ENCODE measurements at regions not wholly inside any gene's neighbourhood (a gene's known extent, or its start where the extent isn't known, plus 50 kb on each side); places are given as distances from the start of the nearest gene placed in this dataset.

DNA sequence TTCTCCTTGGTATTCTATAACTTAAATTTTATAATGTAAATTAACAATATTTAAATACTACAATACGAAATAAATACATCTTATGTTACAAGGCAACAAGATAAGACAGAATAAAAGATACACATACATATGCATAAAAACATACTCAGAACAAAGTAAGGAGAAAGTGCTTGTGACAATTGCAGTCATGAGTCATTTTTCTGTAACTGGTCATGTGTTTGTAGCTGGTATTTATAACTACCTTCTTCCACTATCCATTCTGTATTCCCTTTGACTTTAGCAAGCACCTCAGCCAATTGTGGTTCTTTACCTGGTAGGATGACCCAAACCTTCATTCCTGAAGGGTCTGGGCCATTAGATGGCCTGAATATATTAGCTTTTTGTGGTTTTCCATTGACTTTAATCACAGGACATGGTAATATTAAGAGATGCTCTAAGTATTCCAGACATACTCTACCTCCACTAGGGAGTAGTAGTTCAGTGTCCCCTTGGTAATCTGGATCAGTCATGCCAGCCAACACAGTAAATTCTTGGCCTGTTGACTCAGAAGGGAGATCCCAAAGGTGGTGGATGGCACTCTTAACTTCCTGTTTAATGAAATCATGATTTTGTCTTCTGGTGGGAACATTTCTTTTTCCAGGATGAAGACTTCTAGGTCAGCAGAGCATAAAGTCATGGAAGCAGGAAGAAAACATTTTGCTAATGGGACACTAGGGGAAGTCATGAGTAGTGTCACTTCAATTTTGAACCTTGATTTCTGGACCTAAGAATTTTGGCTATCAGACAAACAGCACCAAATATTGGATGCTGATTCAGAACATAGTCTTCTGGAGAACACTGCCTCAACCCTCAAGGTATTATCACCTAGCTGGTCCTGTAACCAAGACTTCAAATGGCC is 733.7 kb upstream of the IGFBP3 start:
- no peak for DNase-seq

DNA sequence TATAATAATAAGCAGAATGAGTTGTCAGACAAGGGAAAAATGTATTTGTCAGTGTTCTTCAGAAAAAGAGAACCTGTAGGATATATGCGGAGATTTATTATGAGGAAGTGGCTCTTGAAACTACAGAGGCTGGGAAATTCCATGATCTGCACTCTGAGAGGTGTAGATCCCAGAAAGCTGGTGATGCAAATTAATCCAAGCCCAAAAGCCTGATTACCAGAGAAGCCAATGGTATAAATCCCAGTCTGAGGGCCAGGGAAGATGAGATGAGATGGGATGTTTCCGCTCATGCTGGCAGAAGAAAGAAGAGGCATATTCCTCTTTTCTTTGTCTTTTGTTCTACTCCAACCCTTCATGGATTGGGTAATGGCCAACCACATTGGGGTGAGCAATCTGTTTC is 732.8 kb upstream of the IGFBP3 start:
- no peak for DNase-seq

DNA sequence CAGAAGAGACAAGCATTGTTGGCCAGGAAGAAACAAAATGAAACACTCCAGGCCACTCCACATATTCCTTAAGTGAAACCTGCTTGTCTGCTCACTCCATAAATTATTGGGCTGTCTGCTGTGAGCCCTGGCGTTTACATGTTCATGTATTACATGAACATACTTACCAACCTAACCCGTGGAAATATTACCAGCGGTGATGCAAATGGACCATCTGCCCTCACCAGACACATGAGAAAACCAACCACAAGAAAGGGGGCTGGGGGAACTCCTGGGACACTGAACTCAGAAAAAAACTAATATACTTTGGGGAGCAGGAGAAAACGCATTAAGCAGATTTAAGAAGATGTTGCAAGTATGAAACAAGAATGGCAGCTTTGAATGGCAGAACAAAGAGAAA is 731.2 kb upstream of the IGFBP3 start:
- DNase-seq = no peak

DNA sequence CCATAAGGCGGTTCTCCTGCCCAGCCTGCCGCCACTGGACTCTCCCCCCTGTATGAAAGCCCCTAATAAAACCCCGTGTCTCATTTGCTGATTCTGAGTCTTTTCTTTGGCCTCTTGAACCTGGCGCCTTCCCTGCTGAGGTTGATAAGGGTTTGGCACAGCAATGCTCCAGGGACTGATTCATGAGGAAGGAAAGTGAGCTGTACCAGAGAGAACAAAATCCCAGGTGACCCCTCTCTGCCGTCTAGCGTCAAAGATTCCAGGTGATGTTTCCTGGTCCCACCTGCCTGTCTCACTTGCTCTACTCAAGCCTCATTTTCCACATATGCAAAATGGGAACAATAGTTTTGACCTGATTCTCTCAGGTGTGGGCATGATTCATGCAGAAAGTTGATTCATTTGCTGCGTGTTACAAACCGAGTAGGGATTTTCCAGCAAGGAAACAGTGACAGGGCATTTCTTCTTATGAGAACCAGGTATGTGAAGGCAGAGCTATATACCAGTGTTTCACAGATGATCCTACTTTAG is 730.6 kb upstream of the IGFBP3 start:
- DNase-seq = no peak

DNA sequence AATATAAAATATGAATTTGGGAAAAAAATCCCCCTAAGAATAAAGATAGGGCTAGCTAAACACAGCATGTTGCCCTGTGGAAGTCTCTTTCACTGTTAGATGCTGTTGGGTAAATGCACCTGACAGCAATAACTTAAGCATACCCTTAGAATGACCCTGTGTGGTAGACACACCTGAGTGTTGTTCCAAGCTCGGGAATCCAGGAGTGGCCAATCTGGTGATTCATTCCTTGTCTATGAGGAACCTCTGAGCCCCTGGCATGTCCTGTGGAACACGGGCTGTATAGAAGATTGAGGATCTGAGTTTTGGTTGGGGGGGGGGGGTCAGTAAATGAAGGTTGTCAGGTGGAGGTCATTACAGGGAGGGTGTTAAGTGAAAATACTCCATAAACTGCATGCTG is 730.0 kb upstream of the IGFBP3 start:
- no peak for DNase-seq

DNA sequence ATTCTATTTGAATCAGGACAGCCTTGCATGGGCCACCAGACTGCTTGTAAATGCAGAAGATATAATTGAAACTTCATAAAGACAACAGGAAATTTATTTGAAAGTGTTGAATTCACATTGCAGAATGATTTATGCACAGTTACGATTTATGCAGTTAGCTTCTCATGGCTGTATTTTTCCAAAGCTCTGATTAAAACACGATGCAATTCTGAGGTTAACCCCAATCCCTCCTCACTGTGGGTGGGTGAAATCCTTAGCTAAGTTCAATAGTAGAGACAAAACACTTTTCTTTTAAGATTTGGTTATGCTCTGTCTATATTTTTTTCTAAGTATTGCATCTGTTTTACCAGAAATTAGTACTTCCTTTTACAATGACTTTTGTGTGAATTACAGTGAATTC is 728.8 kb upstream of the IGFBP3 start:
- DNase-seq = no peak

DNA sequence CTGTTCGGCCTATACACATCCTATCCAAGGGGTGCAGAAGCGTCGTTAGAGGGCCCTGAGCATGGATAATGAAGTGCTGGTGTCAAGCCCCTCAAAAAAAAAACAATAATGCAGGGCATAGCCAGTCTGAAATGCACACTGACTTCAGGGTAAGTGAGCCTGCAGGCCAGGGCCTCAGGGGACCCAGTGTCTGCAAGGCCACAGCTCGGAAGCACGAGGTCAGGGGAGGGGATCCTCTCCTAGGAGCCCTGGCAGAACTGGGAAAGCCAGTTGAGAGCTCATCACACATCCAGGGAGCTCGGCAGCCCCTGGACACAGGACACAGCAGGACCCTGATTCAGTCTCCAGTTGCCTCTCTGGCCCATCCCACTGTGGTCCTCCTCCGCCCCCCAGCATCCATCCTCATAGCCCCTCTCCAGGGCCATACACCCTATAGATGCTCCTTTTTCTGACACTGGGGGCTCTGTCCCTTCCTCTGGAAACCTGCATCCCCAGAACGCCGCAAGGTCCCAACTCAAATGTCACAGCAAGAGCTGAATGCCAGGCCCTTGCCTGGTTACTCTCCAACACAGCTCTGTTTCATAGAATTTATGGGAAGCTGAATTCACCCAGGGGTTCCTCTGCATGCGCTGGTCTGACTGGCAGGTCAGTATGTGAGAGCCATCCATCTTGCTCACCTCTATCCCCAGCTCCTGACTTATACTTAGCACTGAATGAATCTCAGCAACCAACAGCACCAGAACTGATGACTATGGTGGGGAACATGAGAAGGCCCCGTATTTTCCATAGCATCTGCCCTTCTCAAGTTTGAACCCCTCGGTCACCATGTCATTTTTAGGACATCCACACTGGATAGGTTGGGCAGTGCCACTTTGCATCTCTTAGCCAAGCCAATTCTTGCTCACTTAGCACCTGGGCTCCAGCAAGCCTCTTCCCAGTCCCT is 717.0 kb upstream of the IGFBP3 start:
- DNase-seq = no peak

DNA sequence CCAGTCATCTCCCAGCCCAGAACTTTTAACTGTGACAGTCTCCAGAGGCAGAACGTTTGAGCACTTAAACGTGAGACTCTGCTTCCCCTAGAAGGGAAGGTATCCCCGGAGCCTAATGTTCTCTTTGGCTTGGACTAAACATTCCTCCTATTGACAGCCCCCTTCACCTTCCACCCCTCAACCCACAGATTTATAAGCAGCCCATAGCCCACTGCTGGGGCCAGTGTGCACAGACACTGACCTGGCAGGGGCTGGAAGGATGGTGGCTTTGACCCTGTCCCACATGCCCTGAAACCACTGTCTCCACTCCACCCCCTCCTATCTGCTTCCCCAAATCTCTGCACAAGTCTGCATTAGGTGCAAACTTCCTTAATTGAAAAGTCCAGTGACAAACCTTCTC is 715.0 kb upstream of the IGFBP3 start:
- no peak for DNase-seq

DNA sequence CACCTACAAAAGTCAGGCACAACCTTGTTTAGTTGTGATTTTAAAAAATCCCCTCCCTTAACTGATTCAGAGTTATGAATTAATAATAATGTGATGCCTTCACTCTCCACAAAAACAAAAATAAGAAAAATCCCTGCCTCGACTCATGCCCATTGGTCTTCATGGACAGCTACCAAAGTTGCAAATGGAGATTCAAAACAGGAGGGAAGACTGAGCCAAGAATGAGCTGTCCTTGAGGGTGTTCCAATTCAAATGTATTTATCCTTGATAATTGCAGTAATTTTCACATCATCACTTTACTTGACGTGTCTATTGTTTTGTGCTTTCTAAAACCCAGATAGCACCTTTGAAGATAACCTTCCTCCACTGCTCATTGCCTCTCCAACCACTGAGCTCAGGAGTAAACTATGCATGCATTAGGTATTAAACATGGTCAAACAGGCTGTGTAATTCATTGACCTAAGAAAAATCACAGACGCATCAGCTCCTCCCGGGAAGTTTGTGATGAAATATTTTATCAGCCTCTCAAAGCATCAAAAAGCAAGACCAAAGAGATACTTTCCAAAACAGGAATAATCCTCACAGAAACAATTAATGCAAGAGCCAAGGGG is 712.7 kb upstream of the IGFBP3 start:
- no peak for DNase-seq

DNA sequence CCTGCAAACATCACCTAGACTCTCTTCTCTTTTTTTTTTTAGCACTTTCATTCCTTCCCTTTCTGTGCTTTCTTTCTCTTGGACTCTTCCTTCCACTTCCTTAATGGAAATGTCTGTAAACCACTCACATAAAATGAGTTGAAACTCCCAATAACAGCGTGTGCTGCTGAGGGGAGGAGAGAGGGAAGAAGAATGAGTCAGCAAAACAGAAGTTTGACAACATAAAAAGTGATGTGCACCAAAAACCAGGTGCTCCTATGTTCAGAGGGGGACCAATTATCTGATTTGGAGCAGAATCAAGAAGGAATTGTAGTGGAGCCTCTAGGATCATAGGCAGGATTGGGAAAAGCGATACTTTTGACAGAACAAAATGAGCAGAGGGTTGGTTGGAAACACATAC is 712.1 kb upstream of the IGFBP3 start:
- no peak for DNase-seq

DNA sequence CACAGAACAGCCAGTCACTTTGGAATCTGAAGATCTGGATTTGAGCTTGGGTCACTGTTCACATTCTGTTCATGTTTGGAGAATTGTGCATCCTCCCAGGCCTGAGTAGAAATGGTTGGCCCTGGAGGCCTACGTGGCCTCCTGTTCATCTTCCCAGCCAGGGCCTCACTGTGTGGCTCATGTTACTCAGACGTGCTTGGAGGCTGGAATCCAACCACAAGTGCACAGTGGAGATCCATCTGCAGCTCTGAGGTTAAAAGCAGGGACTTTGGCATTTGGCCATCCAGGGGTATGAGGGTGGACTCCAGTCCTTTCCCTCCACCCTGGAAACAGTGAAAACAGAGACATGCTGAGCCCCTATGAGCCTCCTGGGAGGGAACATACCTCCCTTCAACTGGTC is 709.0 kb upstream of the IGFBP3 start:
- DNase-seq = no peak

DNA sequence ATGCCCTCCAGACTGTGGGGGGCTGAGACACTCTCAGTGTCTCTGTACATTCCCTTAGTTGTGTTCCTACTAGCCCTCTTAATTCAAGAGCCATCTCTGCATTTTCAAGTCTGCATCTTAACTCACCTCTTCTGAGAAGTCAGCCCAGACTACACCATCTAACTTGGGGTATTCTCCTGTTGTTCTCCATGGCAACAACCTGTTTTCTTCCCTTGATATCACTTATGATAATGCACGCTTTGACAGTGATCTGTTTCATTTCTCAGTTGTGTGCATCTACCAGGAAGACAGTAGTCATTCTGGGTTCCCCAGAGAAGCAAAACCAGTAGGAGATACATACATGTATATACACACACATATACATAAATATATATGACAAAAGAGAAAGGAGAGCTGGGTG is 707.3 kb upstream of the IGFBP3 start:
- no peak for DNase-seq

DNA sequence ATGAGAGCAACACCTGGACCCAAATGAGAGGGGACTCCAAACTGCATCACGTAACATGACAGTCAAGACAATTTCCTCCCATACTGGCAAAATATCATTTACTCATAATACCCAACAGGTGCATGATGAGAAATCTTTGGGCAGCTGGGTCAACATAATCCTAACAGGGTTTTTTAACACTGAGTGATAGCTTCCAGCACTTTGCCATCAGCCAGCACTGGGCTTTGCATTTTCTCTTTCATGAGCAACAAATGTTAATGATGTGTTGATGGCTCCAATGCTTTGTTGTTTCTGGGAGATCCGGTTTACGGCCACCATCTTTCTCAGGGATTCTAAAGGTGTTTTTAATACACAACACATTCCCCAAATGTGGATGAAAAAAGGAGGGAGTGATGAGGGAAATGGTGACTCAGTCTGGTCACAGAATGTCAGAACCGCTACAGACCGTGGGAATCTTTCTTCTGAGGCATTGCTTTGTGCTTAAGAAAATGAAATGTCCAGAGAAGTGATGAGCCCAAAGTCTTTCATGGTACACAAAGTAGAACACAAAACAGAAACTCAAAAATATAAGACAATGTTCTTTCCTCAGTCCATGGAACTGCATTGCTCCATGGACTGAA is 705.7 kb upstream of the IGFBP3 start:
- DNase-seq = peak; percentile 12

DNA sequence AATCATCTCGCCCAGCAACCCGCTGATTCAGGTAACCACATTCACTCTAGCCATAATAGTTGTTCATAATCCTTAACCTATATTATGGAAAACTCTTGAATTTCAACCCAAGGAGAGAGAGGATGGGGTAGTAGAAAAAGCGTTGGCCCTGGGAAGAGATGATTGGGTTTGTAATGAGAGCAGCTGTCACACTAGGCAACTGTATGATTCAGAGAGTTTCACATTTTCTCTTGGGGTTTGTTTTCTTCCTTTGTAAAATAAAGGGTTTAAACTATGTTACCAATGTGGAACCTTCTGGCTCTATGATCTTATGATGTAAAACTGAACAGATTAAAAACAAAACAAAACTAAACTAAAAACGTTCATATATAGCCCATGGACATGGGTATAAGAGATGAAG is 705.2 kb upstream of the IGFBP3 start:
- DNase-seq = no peak

DNA sequence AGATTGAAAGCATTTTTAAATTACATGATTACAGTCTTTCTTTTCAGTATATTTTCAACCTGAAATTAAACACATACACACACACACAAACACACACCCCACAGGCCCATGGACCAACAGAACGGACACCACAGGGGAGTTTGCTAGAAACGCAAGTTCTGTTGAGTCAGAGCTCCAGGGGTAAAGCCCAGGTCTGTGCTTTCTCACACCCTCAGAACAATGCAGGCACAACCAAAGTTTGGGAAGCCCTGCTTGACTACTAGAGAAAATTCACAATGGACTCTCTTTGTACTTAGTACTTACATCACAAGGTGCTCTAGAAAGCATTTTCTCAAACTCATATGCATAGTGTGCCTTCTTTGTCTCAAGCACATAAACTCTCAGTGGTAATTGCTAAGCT is 704.0 kb upstream of the IGFBP3 start:
- no peak for DNase-seq

DNA sequence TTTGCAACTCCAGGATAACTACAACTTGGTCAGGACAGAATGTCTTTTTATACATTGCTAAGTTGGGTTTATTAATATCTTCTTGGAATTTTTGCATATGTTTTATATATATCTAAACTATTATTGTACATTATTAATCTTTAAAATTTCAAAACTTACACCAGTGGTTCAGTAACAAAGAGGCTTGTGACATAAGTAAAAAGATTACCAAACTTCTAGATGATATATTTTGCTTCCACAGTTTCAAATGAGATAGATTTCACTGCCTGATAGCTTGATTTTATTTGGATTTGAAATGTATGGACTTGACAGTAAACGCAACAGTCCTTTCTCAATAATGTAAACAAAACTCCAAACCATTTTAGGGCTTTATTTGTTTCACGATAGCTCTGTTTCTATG is 701.2 kb upstream of the IGFBP3 start:
- no peak for DNase-seq

DNA sequence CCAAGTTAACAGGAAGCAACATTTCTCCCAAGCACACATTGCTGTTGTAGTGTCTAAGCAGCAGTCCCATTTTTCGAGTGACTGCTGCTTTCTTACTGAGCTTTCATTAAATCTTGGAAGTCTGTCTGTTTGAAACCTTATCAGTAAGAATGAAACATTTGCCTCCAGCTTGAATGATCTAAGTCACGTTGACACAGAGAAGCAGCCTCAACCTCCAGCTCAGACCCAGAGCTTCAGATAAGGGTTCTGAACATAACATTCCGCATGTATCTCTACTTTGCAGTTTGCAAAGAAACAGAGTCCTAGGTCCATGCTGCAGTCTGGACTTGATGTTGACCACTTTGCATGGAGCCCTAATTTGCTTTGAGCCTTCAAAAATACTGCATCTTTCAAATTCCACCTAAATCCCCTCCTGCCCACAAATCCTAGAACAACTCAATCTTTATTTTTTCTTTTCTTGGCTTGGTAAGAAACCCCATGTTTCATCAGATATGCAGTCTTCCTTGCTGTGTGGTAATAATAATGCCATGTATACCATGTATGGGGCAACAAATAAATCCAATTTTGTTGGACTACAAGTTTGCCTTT is 698.7 kb upstream of the IGFBP3 start:
- DNase-seq = no peak

DNA sequence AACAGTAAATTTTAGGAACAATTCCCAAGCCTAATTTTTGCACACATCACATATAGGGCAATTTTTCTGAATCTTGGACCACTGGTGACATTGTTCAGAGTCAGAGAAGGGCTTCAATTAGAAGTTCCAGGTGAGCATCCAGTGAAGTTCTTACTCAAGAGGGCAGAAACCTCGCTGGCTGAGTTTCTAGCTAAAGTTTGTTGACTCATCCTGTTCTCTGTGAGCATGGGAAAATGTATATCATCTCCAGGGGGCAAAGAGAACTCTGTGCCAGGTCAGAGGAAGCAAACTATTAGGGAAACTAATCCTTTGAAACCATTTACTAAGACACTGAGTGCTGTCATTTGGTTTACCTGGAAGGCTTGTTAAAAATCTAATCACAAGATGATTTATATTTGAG is 695.6 kb upstream of the IGFBP3 start:
- no peak for DNase-seq

DNA sequence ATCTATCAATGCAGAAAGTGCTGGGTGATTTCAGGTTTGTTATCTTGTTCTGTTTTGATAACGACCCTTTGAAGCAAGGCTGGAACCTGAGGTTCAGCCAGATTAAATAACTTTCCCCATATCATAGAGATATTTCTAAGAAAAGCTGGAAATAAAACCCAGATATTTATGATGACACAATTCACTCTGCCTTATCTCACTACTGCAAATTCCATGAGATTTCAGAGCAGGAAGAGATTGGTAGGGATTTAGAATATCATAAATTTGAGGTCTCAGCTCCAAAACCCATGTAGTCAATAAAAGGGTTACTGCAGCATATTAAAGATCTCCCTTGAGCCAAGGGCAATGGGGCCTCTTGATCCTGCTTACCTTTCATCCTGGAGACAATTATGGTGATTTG is 692.5 kb upstream of the IGFBP3 start:
- no peak for DNase-seq

DNA sequence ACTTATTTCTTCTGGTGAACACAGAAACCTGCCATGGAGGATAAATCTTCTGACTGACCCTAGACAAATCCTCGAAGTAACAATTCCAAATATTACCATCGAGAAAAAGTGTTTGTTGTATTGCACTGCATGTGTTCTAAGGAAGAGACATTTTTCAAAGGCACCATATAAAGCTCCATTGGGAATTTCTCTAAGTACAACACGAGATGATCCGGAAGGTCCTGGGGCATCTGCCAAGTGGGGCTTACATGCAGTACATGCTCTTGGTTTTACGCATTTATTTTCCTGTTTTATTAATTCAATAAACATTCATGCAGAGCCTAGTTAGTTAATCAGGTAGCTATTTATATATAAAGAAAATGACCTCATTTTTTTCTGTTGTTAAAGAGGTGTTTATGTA is 692.0 kb upstream of the IGFBP3 start:
- DNase-seq = no peak

DNA sequence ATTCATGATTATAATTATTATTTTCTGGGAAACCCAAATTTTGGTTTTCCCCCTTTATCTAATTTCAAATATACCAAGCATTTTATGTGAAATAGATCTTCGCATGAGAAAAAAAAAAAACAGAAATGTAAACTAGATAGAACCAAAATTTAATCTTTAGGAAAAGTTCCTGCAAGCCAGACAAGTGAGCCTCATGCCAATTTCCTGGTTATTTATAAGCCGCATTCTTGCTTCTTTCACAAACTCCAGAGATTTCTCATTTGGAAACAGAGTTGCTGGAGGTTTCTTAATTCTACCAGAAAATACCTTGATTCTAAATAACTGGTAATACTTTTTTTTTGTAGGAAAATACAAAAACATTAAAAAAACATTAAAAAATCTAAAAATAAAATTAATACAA is 690.4 kb upstream of the IGFBP3 start:
- DNase-seq = no peak

DNA sequence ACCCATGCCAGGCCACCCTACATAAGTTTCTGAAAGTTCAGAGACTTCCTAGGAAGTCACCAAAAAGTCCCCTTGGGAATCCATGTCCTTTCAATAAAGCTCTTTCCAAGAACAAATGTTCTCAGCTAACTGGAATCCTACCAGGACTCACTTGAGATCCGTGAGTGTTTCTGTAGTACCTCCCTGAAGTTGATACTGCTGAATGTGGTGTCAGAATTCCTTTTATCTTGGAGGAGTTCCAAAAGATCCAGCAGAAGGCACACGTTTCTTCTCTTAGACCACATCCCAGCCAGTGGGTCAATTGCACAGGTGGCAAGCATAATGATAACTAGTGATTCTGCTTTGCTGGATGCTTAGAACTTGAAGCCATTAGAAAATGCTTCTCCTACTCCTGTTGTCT is 689.7 kb upstream of the IGFBP3 start:
- no peak for DNase-seq

DNA sequence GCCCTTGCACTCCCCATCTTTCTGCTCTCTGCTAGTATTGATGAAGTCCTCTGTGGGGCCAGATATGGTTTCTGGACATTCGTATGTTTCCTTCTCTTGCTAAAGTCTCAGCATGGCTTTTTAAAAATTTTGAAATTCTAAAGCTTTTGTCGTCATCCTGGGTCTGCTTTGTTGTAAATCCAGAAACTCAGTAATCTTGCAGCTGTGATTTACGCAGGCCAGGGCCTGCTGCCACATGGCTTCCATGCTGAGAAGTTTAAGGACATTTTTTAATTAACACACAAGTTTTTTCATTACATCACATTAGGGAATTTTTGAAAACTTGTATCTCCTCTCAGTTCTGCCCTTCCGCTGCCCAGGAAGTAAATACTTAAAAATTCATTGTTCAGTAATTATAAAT is 686.1 kb upstream of the IGFBP3 start:
- DNase-seq = no peak
